HG02759 (cell line): ENCODE measurements at regions not wholly inside any gene's neighbourhood (a gene's known extent, or its start where the extent isn't known, plus 50 kb on each side); places are given as distances from the start of the nearest gene placed in this dataset.

ENCODE experiments used
- ATAC-seq: cut with Tn5 transposase; IDR thresholded peaks from one replicate; pipeline ENCODE4 v1.9.1; 2021; ENCODE audit warnings: mild to moderate bottlenecking, moderate library complexity; ENCODE audit not compliant: unreplicated experiment

DNA sequence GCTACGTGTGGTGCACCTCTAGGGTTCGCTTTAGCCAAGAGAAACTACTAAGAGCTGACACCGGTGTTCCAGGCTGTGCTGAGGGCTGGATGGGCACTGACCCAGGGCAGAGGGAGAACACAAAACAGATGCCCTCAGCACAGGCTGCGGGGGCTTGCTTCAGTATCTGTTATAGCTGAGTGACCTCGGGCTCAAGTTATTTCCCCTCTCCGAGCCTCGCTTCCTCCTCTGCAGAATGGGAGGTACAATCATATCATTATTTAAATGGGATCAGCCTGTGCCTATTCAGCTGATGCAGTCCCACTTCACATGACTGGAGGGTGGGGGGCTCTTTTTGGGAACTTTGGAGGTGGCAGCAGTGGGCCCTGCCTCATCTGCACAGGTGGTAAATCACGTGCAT is 156.1 kb upstream of the APCDD1 start:
- ATAC-seq = no peak

DNA sequence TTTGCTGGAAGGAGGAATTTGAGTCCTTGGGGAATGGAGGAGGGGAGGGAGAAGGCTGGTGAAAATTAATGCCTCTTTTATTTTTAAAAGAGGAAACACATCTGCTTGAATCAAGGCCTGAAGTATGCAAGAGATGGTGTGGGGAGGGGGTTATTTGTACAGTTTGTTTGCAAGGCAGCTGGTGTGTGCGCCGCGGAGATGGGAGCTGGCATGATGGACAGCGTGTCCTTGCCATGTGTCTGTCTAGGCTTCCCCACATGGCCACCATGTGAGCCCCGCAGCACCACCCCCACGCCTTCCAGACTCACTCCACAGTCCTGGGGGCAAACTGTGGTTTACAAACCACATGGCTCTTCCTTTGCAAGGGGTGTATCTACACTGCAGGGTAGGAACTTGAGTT is 154.8 kb upstream of the APCDD1 start:
- ATAC-seq = no peak

- ATAC-seq = no peak
Observed at GRCh38 chr18:10300739-10301138, 153.7 kb upstream of the APCDD1 start.

- ATAC-seq = no peak
Observed at GRCh38 chr18:10301831-10302483, 152.5 kb upstream of the APCDD1 start.

GRCh38 chr18:10303171-10303570 is 151.3 kb upstream of the APCDD1 start:
- ATAC-seq = no peak

DNA sequence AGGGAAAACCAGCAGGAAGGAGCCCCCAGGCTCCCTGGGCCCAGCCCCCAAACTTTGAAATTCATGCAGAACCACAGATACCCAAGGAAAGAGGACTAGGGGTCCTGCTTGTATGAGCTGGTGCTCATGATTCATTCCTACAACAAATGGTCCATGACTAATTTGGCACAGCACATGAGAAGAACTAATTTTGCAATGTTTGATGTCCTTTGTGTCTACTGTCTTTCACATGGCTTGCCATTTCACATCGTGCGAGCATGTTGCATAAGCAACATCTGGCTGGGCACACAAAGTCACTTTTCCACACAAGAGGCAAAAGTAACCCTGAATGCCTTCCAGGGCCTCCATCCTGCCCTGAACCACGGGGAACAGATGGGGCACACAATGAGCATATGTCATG is 149.6 kb upstream of the APCDD1 start:
- no peak for ATAC-seq

DNA sequence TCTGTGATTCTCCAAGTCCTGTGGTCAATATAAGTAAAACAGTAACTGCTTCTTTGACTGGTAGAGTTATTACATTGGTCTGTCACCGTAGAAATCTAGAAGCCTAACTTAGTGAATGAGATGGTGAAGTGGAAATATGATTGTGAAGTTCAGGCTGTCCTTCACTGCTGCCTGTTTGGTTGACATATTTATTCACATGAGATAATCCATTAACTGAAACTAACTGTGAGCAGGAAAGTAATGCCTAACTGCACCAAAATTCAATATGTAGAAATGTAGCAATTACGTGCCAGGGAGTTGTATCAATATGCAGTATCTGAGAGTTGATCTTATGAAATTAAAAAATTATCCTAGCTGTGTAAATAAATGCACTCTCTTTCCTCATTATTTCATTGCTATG is 147.7 kb upstream of the APCDD1 start:
- ATAC-seq = no peak

GRCh38 chr18:10308154-10308553 is 146.3 kb upstream of the APCDD1 start:
- no peak for ATAC-seq

DNA sequence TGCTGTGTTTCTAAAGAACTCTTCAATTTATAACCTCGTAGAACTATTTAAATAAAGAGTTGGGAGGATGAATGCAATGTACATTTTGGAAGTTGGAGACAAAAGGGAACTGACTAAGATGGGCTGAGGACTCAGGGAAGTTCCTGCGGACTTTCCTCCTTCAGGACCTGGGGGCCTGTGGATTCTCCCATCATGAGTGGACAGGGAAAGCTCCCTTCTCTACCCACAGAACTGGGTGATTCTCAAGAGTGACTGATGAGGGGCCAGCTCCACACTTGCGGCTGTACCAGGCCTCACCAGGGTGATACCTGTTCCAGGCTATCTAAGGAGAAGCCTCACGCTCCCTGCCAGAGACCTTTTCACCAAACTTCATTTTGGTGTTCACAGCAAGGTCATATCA is 143.8 kb upstream of the APCDD1 start:
- ATAC-seq = no peak

- ATAC-seq = no peak
Observed at GRCh38 chr18:10312326-10313015, 142.0 kb upstream of the APCDD1 start.

GRCh38 chr18:10313016-10313342 is 141.5 kb upstream of the APCDD1 start:
- ATAC-seq = no peak

GRCh38 chr18:10314066-10314465 is 140.4 kb upstream of the APCDD1 start:
- no peak for ATAC-seq

GRCh38 chr18:10315522-10315921 is 138.9 kb upstream of the APCDD1 start:
- no peak for ATAC-seq

GRCh38 chr18:10316778-10317177 is 137.7 kb upstream of the APCDD1 start:
- no peak for ATAC-seq

- ATAC-seq = no peak
Observed at GRCh38 chr18:10317864-10318690, 136.4 kb upstream of the APCDD1 start.

- no peak for ATAC-seq
Observed at GRCh38 chr18:10318691-10318970, 135.8 kb upstream of the APCDD1 start.

DNA sequence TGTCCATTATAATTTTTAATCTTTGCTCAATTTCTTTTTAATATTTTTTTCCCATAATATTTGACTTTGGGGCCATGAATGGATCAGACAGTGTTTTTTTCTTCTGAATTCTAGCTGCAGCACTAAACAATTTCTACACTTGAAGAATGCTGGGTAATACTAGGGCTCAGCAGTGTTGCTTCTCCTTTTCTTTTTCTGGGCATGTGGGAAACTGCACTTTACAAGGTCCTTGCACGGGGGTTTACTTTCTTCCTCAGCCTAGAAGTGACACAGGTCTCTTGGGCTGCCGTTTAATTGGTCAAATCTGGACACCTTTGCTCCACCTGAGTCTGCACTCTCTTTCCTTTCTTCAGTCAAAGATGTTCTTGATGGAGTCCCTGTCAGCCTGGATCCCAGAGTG is 135.4 kb upstream of the APCDD1 start:
- no peak for ATAC-seq

DNA sequence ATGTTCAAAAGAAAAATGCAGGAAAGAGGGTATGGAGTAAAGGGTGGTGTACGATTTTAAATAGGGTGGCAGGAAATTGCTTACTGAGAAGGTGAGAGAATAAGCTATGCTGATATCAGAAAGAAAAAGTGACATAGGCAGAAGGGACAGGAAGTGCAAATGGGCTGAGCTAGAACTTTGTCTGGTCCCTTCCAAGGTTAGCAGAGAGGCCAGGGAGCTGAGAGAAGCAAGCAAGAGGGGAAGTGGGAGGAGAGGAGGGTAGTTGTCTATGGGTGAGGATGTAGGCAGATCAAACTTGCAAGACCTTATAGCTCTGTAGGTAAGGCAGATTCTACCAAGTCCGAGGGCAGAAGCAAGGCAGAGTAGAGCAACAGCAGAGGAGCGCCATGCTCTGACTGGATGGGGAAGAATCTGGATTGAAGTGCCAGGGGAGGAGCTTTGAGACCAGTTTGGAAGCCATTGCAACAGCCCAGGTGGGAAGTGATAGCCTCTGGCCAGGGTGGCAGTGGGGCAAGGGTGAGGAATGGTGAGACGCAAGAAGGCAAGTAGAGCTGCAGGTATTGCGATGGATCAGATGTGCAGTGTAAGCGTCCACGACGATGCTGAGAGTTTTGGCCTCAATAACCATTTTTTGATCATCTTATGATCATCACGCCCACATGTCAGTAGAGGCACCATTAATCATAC is 134.4 kb upstream of the APCDD1 start:
- ATAC-seq = no peak

DNA sequence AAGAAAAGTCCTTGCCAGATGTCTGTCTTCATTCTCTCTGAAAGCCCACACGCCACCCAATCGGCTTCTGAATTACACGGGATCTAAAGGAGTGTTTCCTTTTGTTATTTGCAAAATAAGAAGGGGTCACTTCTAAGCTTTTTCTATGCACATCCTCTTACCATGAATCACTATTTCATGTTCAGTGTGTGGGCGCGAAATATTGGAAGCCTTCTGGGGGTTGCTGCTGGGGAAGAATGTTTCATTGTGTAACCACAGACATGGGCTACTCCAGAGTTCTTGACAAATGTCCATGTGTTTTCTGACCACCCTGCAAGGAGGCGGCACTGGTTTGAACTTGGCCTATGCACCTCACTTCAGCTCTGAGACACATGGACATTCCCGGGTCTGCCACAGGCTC is 133.6 kb upstream of the APCDD1 start:
- no peak for ATAC-seq

- ATAC-seq = no peak
Observed at GRCh38 chr18:10321576-10321975, 132.9 kb upstream of the APCDD1 start.

DNA sequence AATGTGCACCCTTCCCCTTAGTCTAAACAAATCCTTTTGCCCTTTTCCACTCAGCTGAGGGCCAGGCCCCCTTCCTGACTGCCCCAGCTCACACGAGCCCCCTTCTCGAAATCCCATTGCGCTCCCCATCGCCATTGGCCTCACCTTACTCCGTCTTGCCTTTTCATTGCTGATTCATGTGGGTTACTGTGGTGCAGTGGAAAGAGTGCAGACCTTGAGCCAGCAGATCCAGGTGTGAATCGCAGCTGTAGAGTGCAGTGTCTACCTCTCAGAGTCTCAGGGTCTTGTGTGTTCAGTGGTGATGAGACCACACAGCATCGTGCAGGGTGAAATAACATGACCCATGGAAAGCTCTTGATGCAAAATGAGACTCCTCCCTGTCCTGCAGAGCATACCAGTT is 132.4 kb upstream of the APCDD1 start:
- no peak for ATAC-seq

- ATAC-seq = no peak
Observed at GRCh38 chr18:10322435-10322834, 132.0 kb upstream of the APCDD1 start.
